Left renal pelvis (tissue), 4 donors: ENCODE measurements at regions not wholly inside any gene's neighbourhood (a gene's known extent, or its start where the extent isn't known, plus 50 kb on each side); places are given as distances from the start of the nearest gene placed in this dataset.

ENCODE experiments used
- DNase-seq, 4 donors: peaks; one replicate each; pipeline ENCODE4 v3.0.0-alpha.2; 2013; ENCODE audit warnings: low read depth in 4 of 4, low spot score in 3 of 4

- no peak for DNase-seq
Measured at GRCh38 chrX:96311366-96311765, 373.3 kb upstream of the DIAPH2 start.

- DNase-seq = no peak
Measured at GRCh38 chrX:96314985-96315384, 369.7 kb upstream of the DIAPH2 start.

- DNase-seq = no peak
Measured at GRCh38 chrX:96361844-96362243, 322.8 kb upstream of the DIAPH2 start.

GRCh38 chrX:96372313-96373046 is 312.2 kb upstream of the DIAPH2 start:
- DNase-seq = peak in 1 of 4 donors; percentile 29

- DNase-seq = no peak
Measured at GRCh38 chrX:96373047-96373355, 311.6 kb upstream of the DIAPH2 start.

GRCh38 chrX:96376266-96376665 is 308.4 kb upstream of the DIAPH2 start:
- no peak for DNase-seq

- no peak for DNase-seq
Measured at GRCh38 chrX:96379951-96380350, 304.7 kb upstream of the DIAPH2 start.

GRCh38 chrX:96382018-96382417 is 302.6 kb upstream of the DIAPH2 start:
- no peak for DNase-seq

- DNase-seq = no peak
Measured at GRCh38 chrX:96383428-96383827, 301.2 kb upstream of the DIAPH2 start.

- DNase-seq = no peak
Measured at GRCh38 chrX:96386325-96386724, 298.3 kb upstream of the DIAPH2 start.

GRCh38 chrX:96386981-96387380 is 297.7 kb upstream of the DIAPH2 start:
- no peak for DNase-seq

GRCh38 chrX:96387801-96388200 is 296.8 kb upstream of the DIAPH2 start:
- no peak for DNase-seq

- no peak for DNase-seq
Measured at GRCh38 chrX:96389281-96390047, 295.2 kb upstream of the DIAPH2 start.

- DNase-seq = no peak
Measured at GRCh38 chrX:96394598-96394997, 290.0 kb upstream of the DIAPH2 start.

GRCh38 chrX:96403446-96403845 is 281.2 kb upstream of the DIAPH2 start:
- no peak for DNase-seq

- no peak for DNase-seq
Measured at GRCh38 chrX:96405842-96406241, 278.8 kb upstream of the DIAPH2 start.

- no peak for DNase-seq
Measured at GRCh38 chrX:96407072-96407471, 277.6 kb upstream of the DIAPH2 start.

GRCh38 chrX:96407501-96407900 is 277.1 kb upstream of the DIAPH2 start:
- no peak for DNase-seq

- DNase-seq = no peak
Measured at GRCh38 chrX:96407981-96408380, 276.7 kb upstream of the DIAPH2 start.

- DNase-seq = no peak
Measured at GRCh38 chrX:96410927-96411326, 273.7 kb upstream of the DIAPH2 start.

GRCh38 chrX:96417695-96418094 is 266.9 kb upstream of the DIAPH2 start:
- no peak for DNase-seq

- DNase-seq = no peak
Measured at GRCh38 chrX:96424007-96424406, 260.6 kb upstream of the DIAPH2 start.
